Smooth muscle cell (in vitro differentiated cells): ENCODE measurements at regions not wholly inside any gene's neighbourhood (a gene's known extent, or its start where the extent isn't known, plus 50 kb on each side); places are given as distances from the start of the nearest gene placed in this dataset.

Experiments used
- DNase-seq: peaks from one replicate; lab custom pipeline; 2025; ENCODE audit not compliant: unreplicated experiment; lab: John Stamatoyannopoulos, UW
- H2AFZ ChIP-seq: fragments of 200-600 bp; sonication (generic); 2 replicates; pipeline ENCODE4 v1.6.0; 2016; ENCODE audit warnings: antibody characterized with exemption, low read depth, mild to moderate bottlenecking
- H3F3A ChIP-seq: fragments of 200-600 bp; sonication (generic); 2 replicates; pipeline ENCODE4 v1.6.0; 2017; ENCODE audit warnings: antibody characterized with exemption, low read depth
- H3K27ac ChIP-seq: fragments of 200-600 bp; sonication (generic); 2 replicates; pipeline ENCODE4 v1.5.1; 2016; ENCODE audit warnings: low read depth, mild to moderate bottlenecking
- H3K27me3 ChIP-seq: fragments of 200-600 bp; sonication (generic); 2 replicates; pipeline ENCODE4 v1.6.1; 2016; ENCODE audit warnings: low read depth, mild to moderate bottlenecking
- H3K36me3 ChIP-seq: fragments of 200-600 bp; sonication (generic); 2 replicates; pipeline ENCODE4 v1.5.1; 2016; ENCODE audit warnings: low read depth
- H3K4me1 ChIP-seq: fragments of 200-600 bp; sonication (generic); 2 replicates; pipeline ENCODE4 v1.5.1; 2016; ENCODE audit warnings: low read depth
- H3K4me2 ChIP-seq: fragments of 200-600 bp; sonication (generic); 2 replicates; pipeline ENCODE4 v1.6.0; 2016; ENCODE audit warnings: mild to moderate bottlenecking
- H3K4me3 ChIP-seq: fragments of 200-600 bp; sonication (generic); 2 replicates; pipeline ENCODE4 v1.5.1; 2016; ENCODE audit warnings: mild to moderate bottlenecking
- H3K79me2 ChIP-seq: fragments of 200-600 bp; sonication (generic); 2 replicates; pipeline ENCODE4 v1.6.0; 2016; ENCODE audit warnings: low read depth, mild to moderate bottlenecking
- H3K9ac ChIP-seq: fragments of 200-600 bp; sonication (generic); 2 replicates; pipeline ENCODE4 v1.6.0; 2016; ENCODE audit warnings: low read depth
- H3K9me3 ChIP-seq: fragments of 200-600 bp; sonication (generic); replicated peaks from 2 replicates; pipeline ENCODE4 v1.5.1; 2016; ENCODE audit warnings: low read depth
- H4K20me1 ChIP-seq: fragments of 200-600 bp; sonication (generic); 2 replicates; pipeline ENCODE4 v1.6.0; 2016; ENCODE audit warnings: low read depth
- CTCF ChIP-seq: fragments of 200-600 bp; sonication (generic); IDR thresholded peaks from 2 replicates; pipeline ENCODE4 v1.5.1; 2017; ENCODE audit warnings: borderline replicate concordance, mild to moderate bottlenecking, antibody characterized with exemption; ENCODE audit not compliant: insufficient read depth, poor library complexity, severe bottlenecking
- WGBS: methylation state at CpG from one replicate; pipeline ENCODE4 v1.1.7; 2016; ENCODE audit warnings: low lambda C conversion rate; 5-methylcytosine and 5-hydroxymethylcytosine counted together

- TF ChIP-seq CTCF, result no peak
- H3K4me3 ChIP-seq, result no peak overlapping the region
- no peaks in the 10 kb centered on the region for H3K79me2 ChIP-seq
- H3K4me1 ChIP-seq, result peaks cover 16% of the 10 kb centered on the region
- no peak for DNase-seq
- no peaks in the 10 kb centered on the region for H3K9me3 ChIP-seq
- no peak overlapping the region for H3K27ac ChIP-seq
- H3K36me3 ChIP-seq, result no peaks in the 10 kb centered on the region
- H3F3A ChIP-seq, result no peaks in the 10 kb centered on the region
- peaks cover 33% of the 10 kb centered on the region for H3K27me3 ChIP-seq
- no peak overlapping the region for H2AFZ ChIP-seq
- no peaks in the 10 kb centered on the region for H4K20me1 ChIP-seq
- no peak overlapping the region for H3K9ac ChIP-seq
- H3K4me2 ChIP-seq, result no peak overlapping the region
- 35% methylated on average over 3 of the region's 3 CpGs for WGBS
These were observed 434.5 kb upstream of the GOT2 start for GRCh38 chr16:59168461-59169114.

GRCh38 chr16:59164461-59164860 is 430.3 kb upstream of the GOT2 start:
- no peak overlapping the region for H3K27ac ChIP-seq
- TF ChIP-seq CTCF, result no peak
- H3K4me1 ChIP-seq, result peaks cover 8% of the 10 kb centered on the region
- H3K9me3 ChIP-seq, result no peaks in the 10 kb centered on the region
- no peak overlapping the region for H3K4me3 ChIP-seq
- H3F3A ChIP-seq, result no peaks in the 10 kb centered on the region
- no peak overlapping the region for H3K9ac ChIP-seq
- no peak overlapping the region for H2AFZ ChIP-seq
- H3K79me2 ChIP-seq, result no peaks in the 10 kb centered on the region
- H3K27me3 ChIP-seq, result no peaks in the 10 kb centered on the region
- H3K36me3 ChIP-seq, result no peaks in the 10 kb centered on the region
- no peaks in the 10 kb centered on the region for H4K20me1 ChIP-seq
- no peak for DNase-seq
- 89% methylated on average over 2 of the region's 2 CpGs for WGBS
- H3K4me2 ChIP-seq, result no peak overlapping the region

- DNase-seq, result no peak
- no peaks in the 10 kb centered on the region for H4K20me1 ChIP-seq
- no peaks in the 10 kb centered on the region for H3K27me3 ChIP-seq
- H3K27ac ChIP-seq, result no peak overlapping the region
- H3K4me3 ChIP-seq, result no peak overlapping the region
- no peaks in the 10 kb centered on the region for H3K9me3 ChIP-seq
- H3K9ac ChIP-seq, result no peak overlapping the region
- H3K4me2 ChIP-seq, result no peak overlapping the region
- no peak for TF ChIP-seq CTCF
- H3K4me1 ChIP-seq, result no peaks in the 10 kb centered on the region
- no peak overlapping the region for H2AFZ ChIP-seq
- H3K79me2 ChIP-seq, result no peaks in the 10 kb centered on the region
- WGBS, result 81% methylated on average over 3 of the region's 3 CpGs
- no peaks in the 10 kb centered on the region for H3K36me3 ChIP-seq
- no peaks in the 10 kb centered on the region for H3F3A ChIP-seq
These were observed 429.4 kb upstream of the GOT2 start for GRCh38 chr16:59163371-59164055.

GRCh38 chr16:59161679-59162078 is 427.6 kb upstream of the GOT2 start:
- Histone ChIP-seq H3K4me3 (no peak overlapping the region), H3K9me3 (no peaks in the 10 kb centered on the region), H3K9ac (no peak overlapping the region), H2AFZ (no peak overlapping the region), H3F3A (no peaks in the 10 kb centered on the region), H3K4me2 (no peak overlapping the region), H3K27ac (no peak overlapping the region), H3K4me1 (no peaks in the 10 kb centered on the region), H3K79me2 (no peaks in the 10 kb centered on the region), H4K20me1 (no peaks in the 10 kb centered on the region), H3K36me3 (no peaks in the 10 kb centered on the region), H3K27me3 (no peaks in the 10 kb centered on the region)
- TF ChIP-seq CTCF, result no peak
- DNase-seq, result no peak
- 86% methylated on average over 3 of the region's 3 CpGs for WGBS
